CD4-positive, CD25-positive, alpha-beta regulatory T cell (primary cell): ENCODE measurements at regions not wholly inside any gene's neighbourhood (a gene's known extent, or its start where the extent isn't known, plus 50 kb on each side); places are given as distances from the start of the nearest gene placed in this dataset.
"Not testable (repeated sequence)": the region's sequence is repeated elsewhere in the genome, so short reads cannot be mapped to it uniquely, and the experiment has no call there.

Experiments
- ATAC-seq, 2 donors: fragments of 150-1000 bp; cut with Tn5 transposase; one replicate each; pipeline ENCODE4 v1.10.0; 2021; ENCODE audit warnings: low read depth in 2 of 2, moderate number of reproducible peaks in 2 of 2, moderate library complexity in 1 of 2
- DNase-seq, 3 donors: peaks; one replicate each; pipeline versions ENCODE4 v3.0.0 to v3.0.0-alpha.2; 2012 to 2022; ENCODE audit warnings: mixed read lengths in 1 of 3
- H3K27ac ChIP-seq: one replicate; pipeline ENCODE4 v1.7.0; 2013; ENCODE audit warnings: mild to moderate bottlenecking, low read length; ENCODE audit not compliant: insufficient read depth, poor library complexity, severe bottlenecking
- H3K27me3 ChIP-seq: one replicate; pipeline ENCODE4 v1.7.0; 2013; ENCODE audit warnings: low read length; ENCODE audit not compliant: control insufficient read depth, insufficient read depth
- H3K36me3 ChIP-seq: one replicate; pipeline ENCODE4 v1.7.0; 2013; ENCODE audit warnings: mild to moderate bottlenecking, low read length, moderate library complexity; ENCODE audit not compliant: control insufficient read depth, insufficient read depth
- H3K4me1 ChIP-seq: 2 replicates; pipeline ENCODE4 v1.7.0; 2013; ENCODE audit warnings: mild to moderate bottlenecking, low read length; ENCODE audit not compliant: insufficient read depth, control insufficient read depth, poor library complexity, severe bottlenecking
- H3K4me3 ChIP-seq: one replicate; pipeline ENCODE4 v1.7.0; 2013; ENCODE audit warnings: low read depth, mild to moderate bottlenecking, low read length, moderate library complexity
- H3K9me3 ChIP-seq, 2 experiments: 1 replicate in 1 of 2; 2 replicates in 1 of 2; pipeline ENCODE4 v1.7.0; 2013; ENCODE audit warnings: low read length in 2 of 2, mild to moderate bottlenecking in 1 of 2, moderate library complexity in 1 of 2; ENCODE audit not compliant: control insufficient read depth in 2 of 2
- H3K27ac Mint-ChIP-seq, 3 donors: one replicate each; pipeline ENCODE4 v1.8.0; 2020 to 2022; ENCODE audit warnings: mild to moderate bottlenecking in 3 of 3, mixed read lengths in 3 of 3, moderate library complexity in 2 of 3
- H3K27me3 Mint-ChIP-seq: one replicate; pipeline ENCODE4 v1.8.0; 2022; ENCODE audit warnings: mild to moderate bottlenecking, mixed read lengths
- H3K36me3 Mint-ChIP-seq: one replicate; pipeline ENCODE4 v1.8.0; 2020; ENCODE audit warnings: mixed read lengths
- H3K4me1 Mint-ChIP-seq, 4 donors: one replicate each; pipeline ENCODE4 v1.8.0; 2020 to 2022; ENCODE audit warnings: mixed read lengths in 4 of 4, mild to moderate bottlenecking in 1 of 4
- H3K4me3 Mint-ChIP-seq, 4 donors: one replicate each; pipeline ENCODE4 v1.8.0; 2020 to 2022; ENCODE audit warnings: mild to moderate bottlenecking in 4 of 4, mixed read lengths in 4 of 4, moderate library complexity in 3 of 4
- H3K9me3 Mint-ChIP-seq, 7 donors: one replicate each; pipeline ENCODE4 v1.8.0; 2020 to 2022; ENCODE audit warnings: mixed read lengths in 7 of 7, mild to moderate bottlenecking in 3 of 7, moderate library complexity in 2 of 7

GRCh38 chr6:20334334-20334733 lies 67.3 kb upstream of the E2F3 start:
- H3K4me3 ChIP-seq, result no peak overlapping the region
- no peak overlapping the region for H3K27ac ChIP-seq
- peaks cover 13 to 25% (median 22%) of the 10 kb centered on the region in 4 donors for H3K4me1 Mint-ChIP-seq
- H3K9me3 ChIP-seq, result no peaks in the 10 kb centered on the region
- no peak for ATAC-seq
- DNase-seq, result no peak
- no peaks in the 10 kb centered on the region for H3K27me3 ChIP-seq
- H3K36me3 Mint-ChIP-seq, result peaks cover 3% of the 10 kb centered on the region
- no peaks in the 10 kb centered on the region for H3K36me3 ChIP-seq
- peaks cover 15% of the 10 kb centered on the region for H3K4me1 ChIP-seq
- no peak overlapping the region for H3K4me3 Mint-ChIP-seq
- H3K27me3 Mint-ChIP-seq, result peaks cover 4% of the 10 kb centered on the region
- H3K9me3 Mint-ChIP-seq, result peaks cover 0 to 1% (median 0%) of the 10 kb centered on the region in 7 donors
- no peak overlapping the region for H3K27ac Mint-ChIP-seq

- Histone ChIP-seq H3K36me3 (no peaks in the 10 kb centered on the region), H3K4me1 (peaks cover 15% of the 10 kb centered on the region), H3K4me3 (no peak overlapping the region), H3K9me3 (no peaks in the 10 kb centered on the region), H3K27me3 (no peaks in the 10 kb centered on the region), H3K27ac (no peak overlapping the region)
- Mint-ChIP-seq H3K9me3 (peaks cover 0 to 1% (median 0%) of the 10 kb centered on the region in 7 donors), H3K4me3 (peak overlapping the region in 2 of 4 donors; percentile 12 to 60), H3K4me1 (peaks cover 13 to 27% (median 22%) of the 10 kb centered on the region in 4 donors), H3K27me3 (peaks cover 4% of the 10 kb centered on the region), H3K36me3 (peaks cover 3% of the 10 kb centered on the region), H3K27ac (peak overlapping the region in 2 of 3 donors; percentile 82 to 83)
- no peak for ATAC-seq
- no peak for DNase-seq
Measured at GRCh38 chr6:20334962-20335361, 66.7 kb upstream of the E2F3 start.

- Histone ChIP-seq H3K4me1 (peaks cover 15% of the 10 kb centered on the region), H3K9me3 (no peaks in the 10 kb centered on the region), H3K36me3 (no peaks in the 10 kb centered on the region), H3K4me3 (peak overlapping the region; percentile 82), H3K27me3 (no peaks in the 10 kb centered on the region), H3K27ac (peak overlapping the region; percentile 50)
- ATAC-seq (peak; percentile 68 to 76), DNase-seq (peak in 2 of 3 donors; percentile 22 to 72)
- peaks cover 0 to 1% (median 0%) of the 10 kb centered on the region in 7 donors for H3K9me3 Mint-ChIP-seq
- H3K4me3 Mint-ChIP-seq, result peak overlapping the region; percentile 60 to 80 (median 74)
- peaks cover 4% of the 10 kb centered on the region for H3K27me3 Mint-ChIP-seq
- peaks cover 3% of the 10 kb centered on the region for H3K36me3 Mint-ChIP-seq
- peak overlapping the region; percentile 82 to 83 (median 82) for H3K27ac Mint-ChIP-seq
- peaks cover 13 to 27% (median 22%) of the 10 kb centered on the region in 4 donors for H3K4me1 Mint-ChIP-seq
Measured at GRCh38 chr6:20335872-20336271, 65.8 kb upstream of the E2F3 start.

- peaks cover 15% of the 10 kb centered on the region for H3K4me1 ChIP-seq
- H3K27ac ChIP-seq, result no peak overlapping the region
- DNase-seq, result no peak
- H3K36me3 ChIP-seq, result no peaks in the 10 kb centered on the region
- H3K4me3 ChIP-seq, result no peak overlapping the region
- Mint-ChIP-seq H3K36me3 (peaks cover 3% of the 10 kb centered on the region), H3K27ac (no peak overlapping the region), H3K4me1 (peaks cover 13 to 34% (median 27%) of the 10 kb centered on the region in 4 donors), H3K27me3 (peaks cover 4% of the 10 kb centered on the region), H3K4me3 (no peak overlapping the region), H3K9me3 (peaks cover 0 to 1% (median 0%) of the 10 kb centered on the region in 7 donors)
- H3K27me3 ChIP-seq, result no peaks in the 10 kb centered on the region
- H3K9me3 ChIP-seq, result no peaks in the 10 kb centered on the region
- ATAC-seq, result no peak
Measured at GRCh38 chr6:20338156-20338555, 63.5 kb upstream of the E2F3 start.

GRCh38 chr6:20340068-20340848 lies 61.4 kb upstream of the E2F3 start:
- H3K27ac Mint-ChIP-seq, result no peak overlapping the region
- peaks cover 15% of the 10 kb centered on the region for H3K27me3 Mint-ChIP-seq
- Histone ChIP-seq H3K4me1 (peaks cover 14% of the 10 kb centered on the region), H3K36me3 (no peaks in the 10 kb centered on the region), H3K27me3 (no peaks in the 10 kb centered on the region), H3K4me3 (no peak overlapping the region), H3K27ac (no peak overlapping the region), H3K9me3 (no peaks in the 10 kb centered on the region)
- peaks cover 3% of the 10 kb centered on the region for H3K36me3 Mint-ChIP-seq
- no peak overlapping the region for H3K4me3 Mint-ChIP-seq
- H3K4me1 Mint-ChIP-seq, result peaks cover 11 to 34% (median 22%) of the 10 kb centered on the region in 4 donors
- peaks cover 0 to 1% (median 0%) of the 10 kb centered on the region in 7 donors for H3K9me3 Mint-ChIP-seq
- ATAC-seq, result no peak
- DNase-seq, result no peak

GRCh38 chr6:20341096-20341495 lies 60.6 kb upstream of the E2F3 start:
- peak overlapping the region in 1 of 3 donors; percentile 57 for H3K27ac Mint-ChIP-seq
- H3K4me3 ChIP-seq, result no peak overlapping the region
- no peak for DNase-seq
- H3K27ac ChIP-seq, result no peak overlapping the region
- ATAC-seq, result no peak
- peaks cover 0 to 1% (median 0%) of the 10 kb centered on the region in 7 donors for H3K9me3 Mint-ChIP-seq
- no peak overlapping the region for H3K4me3 Mint-ChIP-seq
- H3K36me3 Mint-ChIP-seq, result peaks cover 3% of the 10 kb centered on the region
- H3K27me3 Mint-ChIP-seq, result peaks cover 17% of the 10 kb centered on the region
- no peaks in the 10 kb centered on the region for H3K9me3 ChIP-seq
- H3K36me3 ChIP-seq, result no peaks in the 10 kb centered on the region
- no peaks in the 10 kb centered on the region for H3K27me3 ChIP-seq
- H3K4me1 Mint-ChIP-seq, result peaks cover 3 to 25% (median 15%) of the 10 kb centered on the region in 4 donors
- peaks cover 6% of the 10 kb centered on the region for H3K4me1 ChIP-seq

- DNase-seq (no peak), ATAC-seq (no peak)
- no peaks in the 10 kb centered on the region for H3K9me3 ChIP-seq
- no peak overlapping the region for H3K27ac ChIP-seq
- H3K4me1 ChIP-seq, result peaks cover 2% of the 10 kb centered on the region
- no peaks in the 10 kb centered on the region for H3K27me3 ChIP-seq
- no peaks in the 10 kb centered on the region for H3K36me3 ChIP-seq
- peaks cover 0 to 21% (median 11%) of the 10 kb centered on the region in 4 donors for H3K4me1 Mint-ChIP-seq
- peaks cover 3% of the 10 kb centered on the region for H3K36me3 Mint-ChIP-seq
- H3K27ac Mint-ChIP-seq, result no peak overlapping the region
- peaks cover 0 to 1% (median 0%) of the 10 kb centered on the region in 7 donors for H3K9me3 Mint-ChIP-seq
- peaks cover 17% of the 10 kb centered on the region for H3K27me3 Mint-ChIP-seq
- no peak overlapping the region for H3K4me3 ChIP-seq
- no peak overlapping the region for H3K4me3 Mint-ChIP-seq
Measured at GRCh38 chr6:20341564-20341963, 60.1 kb upstream of the E2F3 start.

- not testable (repeated sequence) for H3K27ac Mint-ChIP-seq, ATAC-seq, DNase-seq, H3K9me3 Mint-ChIP-seq, H3K9me3 ChIP-seq, H3K4me1 ChIP-seq, H3K27me3 ChIP-seq, H3K36me3 Mint-ChIP-seq, H3K4me3 ChIP-seq, H3K36me3 ChIP-seq, H3K27ac ChIP-seq, H3K4me3 Mint-ChIP-seq
- peaks cover 0 to 13% (median 9%) of the 10 kb centered on the region in 4 donors for H3K4me1 Mint-ChIP-seq
- peaks cover 27% of the 10 kb centered on the region for H3K27me3 Mint-ChIP-seq
Measured at GRCh38 chr6:20346948-20347347, 54.7 kb upstream of the E2F3 start.
